ENCODE measurements at regions not wholly inside any gene's neighbourhood (a gene's known extent, or its start where the extent isn't known, plus 50 kb on each side); places are given as distances from the start of the nearest gene placed in this dataset.

GRCh38 chr13:90535421-90535820 is 812.1 kb upstream of the MIR17HG start:
- no peak for TF ChIP-seq TAF1 (IDR thresholded peaks at IDR 0.05; ENCODE audit: borderline replicate concordance, low read depth, low read length)
- no peak for TF ChIP-seq POLR2A (IDR thresholded peaks at IDR 0.05; ENCODE audit: low read depth, low read length)
- TF ChIP-seq POLR2AphosphoS5 (IDR thresholded peaks at IDR 0.05; ENCODE audit: low read depth, low read length), result no peak
- DNase-seq (ENCODE audit: insufficient read length) (no peak), FAIRE-seq (no peak)

- DNase-seq (ENCODE audit: insufficient read length) (no peak), FAIRE-seq (no peak)
- no peak for TF ChIP-seq POLR2A (IDR thresholded peaks at IDR 0.05; ENCODE audit: low read depth, low read length)
- TF ChIP-seq POLR2AphosphoS5 (IDR thresholded peaks at IDR 0.05; ENCODE audit: low read depth, low read length), result no peak
- no peak for TF ChIP-seq TAF1 (IDR thresholded peaks at IDR 0.05; ENCODE audit: borderline replicate concordance, low read depth, low read length)
These were observed 809.4 kb upstream of the MIR17HG start for GRCh38 chr13:90538063-90538462.

GRCh38 chr13:90541346-90541745 is 806.1 kb upstream of the MIR17HG start:
- TF ChIP-seq POLR2A (IDR thresholded peaks at IDR 0.05; ENCODE audit: low read depth, low read length) (no peak), POLR2AphosphoS5 (IDR thresholded peaks at IDR 0.05; ENCODE audit: low read depth, low read length) (no peak), TAF1 (IDR thresholded peaks at IDR 0.05; ENCODE audit: borderline replicate concordance, low read depth, low read length) (no peak)
- no peak for DNase-seq (ENCODE audit: insufficient read length)
- no peak for FAIRE-seq

GRCh38 chr13:90542959-90543505 is 804.5 kb upstream of the MIR17HG start:
- FAIRE-seq (no peak), DNase-seq (ENCODE audit: insufficient read length) (no peak)
- TF ChIP-seq TAF1 (IDR thresholded peaks at IDR 0.05; ENCODE audit: borderline replicate concordance, low read depth, low read length) (no peak), POLR2AphosphoS5 (IDR thresholded peaks at IDR 0.05; ENCODE audit: low read depth, low read length) (no peak), POLR2A (IDR thresholded peaks at IDR 0.05; ENCODE audit: low read depth, low read length) (no peak)

GRCh38 chr13:90545070-90545840 is 802.2 kb upstream of the MIR17HG start:
- DNase-seq (ENCODE audit: insufficient read length) (no peak), FAIRE-seq (no peak)
- TF ChIP-seq TAF1 (IDR thresholded peaks at IDR 0.05; ENCODE audit: borderline replicate concordance, low read depth, low read length), result no peak
- no peak for TF ChIP-seq POLR2A (IDR thresholded peaks at IDR 0.05; ENCODE audit: low read depth, low read length)
- no peak for TF ChIP-seq POLR2AphosphoS5 (IDR thresholded peaks at IDR 0.05; ENCODE audit: low read depth, low read length)

- DNase-seq (ENCODE audit: insufficient read length) (no peak), FAIRE-seq (no peak)
- TF ChIP-seq TAF1 (IDR thresholded peaks at IDR 0.05; ENCODE audit: borderline replicate concordance, low read depth, low read length) (no peak), POLR2AphosphoS5 (IDR thresholded peaks at IDR 0.05; ENCODE audit: low read depth, low read length) (no peak), POLR2A (IDR thresholded peaks at IDR 0.05; ENCODE audit: low read depth, low read length) (no peak)
These were observed 800.2 kb upstream of the MIR17HG start for GRCh38 chr13:90547272-90547790.

GRCh38 chr13:90551253-90551652 is 796.2 kb upstream of the MIR17HG start:
- FAIRE-seq, result no peak
- no peak for TF ChIP-seq POLR2A (IDR thresholded peaks at IDR 0.05; ENCODE audit: low read depth, low read length)
- TF ChIP-seq TAF1 (IDR thresholded peaks at IDR 0.05; ENCODE audit: borderline replicate concordance, low read depth, low read length), result no peak
- no peak for TF ChIP-seq POLR2AphosphoS5 (IDR thresholded peaks at IDR 0.05; ENCODE audit: low read depth, low read length)
- DNase-seq (ENCODE audit: insufficient read length), result no peak

GRCh38 chr13:90552702-90553101 is 794.8 kb upstream of the MIR17HG start:
- FAIRE-seq (no peak), DNase-seq (ENCODE audit: insufficient read length) (no peak)
- TF ChIP-seq TAF1 (IDR thresholded peaks at IDR 0.05; ENCODE audit: borderline replicate concordance, low read depth, low read length), result no peak
- TF ChIP-seq POLR2A (IDR thresholded peaks at IDR 0.05; ENCODE audit: low read depth, low read length), result no peak
- TF ChIP-seq POLR2AphosphoS5 (IDR thresholded peaks at IDR 0.05; ENCODE audit: low read depth, low read length), result no peak

GRCh38 chr13:90553159-90553558 is 794.3 kb upstream of the MIR17HG start:
- TF ChIP-seq TAF1 (IDR thresholded peaks at IDR 0.05; ENCODE audit: borderline replicate concordance, low read depth, low read length) (no peak), POLR2AphosphoS5 (IDR thresholded peaks at IDR 0.05; ENCODE audit: low read depth, low read length) (no peak), POLR2A (IDR thresholded peaks at IDR 0.05; ENCODE audit: low read depth, low read length) (no peak)
- FAIRE-seq, result no peak
- no peak for DNase-seq (ENCODE audit: insufficient read length)

- no peak for DNase-seq (ENCODE audit: insufficient read length)
- no peak for FAIRE-seq
- TF ChIP-seq POLR2A (IDR thresholded peaks at IDR 0.05; ENCODE audit: low read depth, low read length), result no peak
- no peak for TF ChIP-seq POLR2AphosphoS5 (IDR thresholded peaks at IDR 0.05; ENCODE audit: low read depth, low read length)
- TF ChIP-seq TAF1 (IDR thresholded peaks at IDR 0.05; ENCODE audit: borderline replicate concordance, low read depth, low read length), result no peak
These were observed 789.9 kb upstream of the MIR17HG start for GRCh38 chr13:90557626-90558025.

- FAIRE-seq, result no peak
- TF ChIP-seq TAF1 (IDR thresholded peaks at IDR 0.05; ENCODE audit: borderline replicate concordance, low read depth, low read length) (no peak), POLR2AphosphoS5 (IDR thresholded peaks at IDR 0.05; ENCODE audit: low read depth, low read length) (no peak), POLR2A (IDR thresholded peaks at IDR 0.05; ENCODE audit: low read depth, low read length) (no peak)
- DNase-seq (ENCODE audit: insufficient read length), result no peak
These were observed 785.0 kb upstream of the MIR17HG start for GRCh38 chr13:90562443-90562842.

GRCh38 chr13:90564096-90564495 is 783.4 kb upstream of the MIR17HG start:
- TF ChIP-seq POLR2A (IDR thresholded peaks at IDR 0.05; ENCODE audit: low read depth, low read length) (no peak), POLR2AphosphoS5 (IDR thresholded peaks at IDR 0.05; ENCODE audit: low read depth, low read length) (no peak), TAF1 (IDR thresholded peaks at IDR 0.05; ENCODE audit: borderline replicate concordance, low read depth, low read length) (no peak)
- FAIRE-seq, result no peak

More at GRCh38 chr13:90564096-90564495, 783.4 kb upstream of the MIR17HG start:
- DNase-seq (ENCODE audit: insufficient read length), result no peak

Measured in GM12892 (cell line).